HEK293 (cell line): ENCODE measurements at regions not wholly inside any gene's neighbourhood (a gene's known extent, or its start where the extent isn't known, plus 50 kb on each side); places are given as distances from the start of the nearest gene placed in this dataset.

ENCODE experiments used
- CTCF ChIA-PET: fragments of 350-600 bp; formaldehyde crosslinking; extraction: SDS; loops from one replicate; lab custom pipeline; 2021; ENCODE audit warnings: antibody characterized with exemption; lab: Yijun Ruan, JAX
- POLR2A ChIA-PET: fragments of 300-600 bp; formaldehyde crosslinking; extraction: SDS; loops from one replicate; lab custom pipeline; 2020; ENCODE audit warnings: antibody characterized with exemption, inconsistent platforms; lab: Yijun Ruan, JAX
- H3K27ac ChIP-seq: fragments of 200-500 bp; sonication (Bioruptor generic); 2 replicates; pipeline ENCODE4 v1.5.1; 2014; ENCODE audit warnings: low read depth, low read length, control low read depth, inconsistent platforms; ENCODE audit errors: extremely low read depth
- H3K36me3 ChIP-seq, 2 experiments: fragments of 200-500 bp in 1 of 2; sonication (Bioruptor generic) in 1 of 2; 1 replicate in 1 of 2; 2 replicates in 1 of 2; pipeline ENCODE4 v1.5.1; 2014 to 2017; ENCODE audit warnings: inconsistent platforms in 2 of 2, low read length in 2 of 2; ENCODE audit not compliant: control insufficient read depth in 2 of 2, insufficient read depth in 1 of 2
- H3K4me1 ChIP-seq: fragments of 200-500 bp; sonication (Bioruptor generic); 2 replicates; pipeline ENCODE4 v1.5.1; 2014; ENCODE audit warnings: mild to moderate bottlenecking, low read length, inconsistent platforms; ENCODE audit not compliant: control insufficient read depth, insufficient read depth
- H3K4me3 ChIP-seq: 2 replicates; pipeline ENCODE4 v1.5.1; 2011; ENCODE audit warnings: low read depth, mild to moderate bottlenecking, control low read depth, low read length, moderate library complexity
- H3K9me3 ChIP-seq: fragments of 200-500 bp; sonication (Bioruptor generic); 2 replicates; pipeline ENCODE4 v1.5.1; 2014; ENCODE audit warnings: low read depth, low read length, inconsistent platforms; ENCODE audit not compliant: control insufficient read depth, insufficient read depth
- GFI1B ChIP-seq: fragments of 450-650 bp; formaldehyde crosslinking; IDR thresholded peaks from 2 replicates; pipeline ENCODE4 v1.5.1; 2016; ENCODE audit warnings: missing biosample characterization, missing genetic modification characterization
- KLF8 ChIP-seq: fragments of 450-650 bp; formaldehyde crosslinking; IDR thresholded peaks from 2 replicates; pipeline ENCODE4 v1.5.1; 2016; ENCODE audit warnings: missing biosample characterization, missing genetic modification characterization
- KLF9 ChIP-seq: fragments of 450-650 bp; formaldehyde crosslinking; IDR thresholded peaks from 2 replicates; pipeline ENCODE4 v1.5.1; 2016; ENCODE audit warnings: missing biosample characterization, missing genetic modification characterization, low read depth
- MEIS1 ChIP-seq: sonication (generic); formaldehyde crosslinking; IDR thresholded peaks from 2 replicates; pipeline ENCODE4 v1.8.1; 2022; ENCODE audit warnings: missing genetic modification reagents, mild to moderate bottlenecking, borderline replicate concordance
- SP3 ChIP-seq: fragments of 450-650 bp; formaldehyde crosslinking; IDR thresholded peaks from 2 replicates; pipeline ENCODE4 v1.5.1; 2016; ENCODE audit warnings: missing biosample characterization, missing genetic modification characterization
- ZBTB7A ChIP-seq: fragments of 450-650 bp; formaldehyde crosslinking; IDR thresholded peaks from 2 replicates; pipeline ENCODE4 v1.5.1; 2016; ENCODE audit warnings: low read depth, missing biosample characterization, missing genetic modification characterization
- ZFP37 ChIP-seq: fragments of 450-650 bp; formaldehyde crosslinking; IDR thresholded peaks from 2 replicates; pipeline ENCODE4 v1.5.1; 2016; ENCODE audit warnings: missing biosample characterization, missing genetic modification characterization
- ZNF16 ChIP-seq: fragments of 450-650 bp; formaldehyde crosslinking; IDR thresholded peaks from 2 replicates; pipeline ENCODE4 v1.5.1; 2016; ENCODE audit warnings: low read depth, missing biosample characterization, missing genetic modification characterization
- ZNF174 ChIP-seq: fragments of 450-650 bp; formaldehyde crosslinking; IDR thresholded peaks from 2 replicates; pipeline ENCODE4 v1.5.0; 2017; ENCODE audit warnings: missing biosample characterization, mild to moderate bottlenecking, missing genetic modification characterization
- ZNF2 ChIP-seq: fragments of 450-650 bp; formaldehyde crosslinking; IDR thresholded peaks from 2 replicates; pipeline ENCODE4 v1.5.1; 2016; ENCODE audit warnings: missing biosample characterization, missing genetic modification characterization
- ZNF221 ChIP-seq: fragments of 450-650 bp; formaldehyde crosslinking; IDR thresholded peaks from 2 replicates; pipeline ENCODE4 v1.5.1; 2017; ENCODE audit warnings: missing biosample characterization, missing genetic modification characterization, borderline replicate concordance
- ZNF239 ChIP-seq: fragments of 450-650 bp; formaldehyde crosslinking; IDR thresholded peaks from 2 replicates; pipeline ENCODE4 v1.5.1; 2016; ENCODE audit warnings: missing biosample characterization, missing genetic modification characterization
- ZNF423 ChIP-seq: fragments of 450-650 bp; formaldehyde crosslinking; IDR thresholded peaks from 2 replicates; pipeline ENCODE4 v1.5.1; 2016; ENCODE audit warnings: missing biosample characterization, missing genetic modification characterization
- ZNF473 ChIP-seq: fragments of 450-650 bp; formaldehyde crosslinking; IDR thresholded peaks from 2 replicates; pipeline ENCODE4 v1.5.1; 2017; ENCODE audit warnings: missing biosample characterization, missing genetic modification characterization
- ZNF530 ChIP-seq: fragments of 450-650 bp; formaldehyde crosslinking; IDR thresholded peaks from 2 replicates; pipeline ENCODE4 v1.5.1; 2016; ENCODE audit warnings: low read depth, missing biosample characterization, missing genetic modification characterization
- ZNF664 ChIP-seq: fragments of 450-650 bp; formaldehyde crosslinking; IDR thresholded peaks from 2 replicates; pipeline ENCODE4 v1.5.1; 2016; ENCODE audit warnings: missing biosample characterization, missing genetic modification characterization
- ZNF76 ChIP-seq: fragments of 450-650 bp; formaldehyde crosslinking; IDR thresholded peaks from 2 replicates; pipeline ENCODE4; 2016; ENCODE audit warnings: low read depth, missing biosample characterization, missing genetic modification characterization, borderline replicate concordance
- TF ChIP-seq, protein P1 (sequence below): fragments of 450-650 bp; formaldehyde crosslinking; IDR thresholded peaks from 2 replicates; pipeline ENCODE4 v1.5.1; 2017; ENCODE audit warnings: missing biosample characterization, missing genetic modification characterization
- TF ChIP-seq, protein P2 (sequence below): fragments of 450-650 bp; formaldehyde crosslinking; IDR thresholded peaks from 2 replicates; pipeline ENCODE4 v1.5.1; 2016; ENCODE audit warnings: missing biosample characterization, missing genetic modification characterization
- TF ChIP-seq, protein P3 (sequence below): fragments of 450-650 bp; formaldehyde crosslinking; IDR thresholded peaks from 2 replicates; pipeline ENCODE4 v1.5.1; 2016; ENCODE audit warnings: missing biosample characterization, missing genetic modification characterization

DNA sequence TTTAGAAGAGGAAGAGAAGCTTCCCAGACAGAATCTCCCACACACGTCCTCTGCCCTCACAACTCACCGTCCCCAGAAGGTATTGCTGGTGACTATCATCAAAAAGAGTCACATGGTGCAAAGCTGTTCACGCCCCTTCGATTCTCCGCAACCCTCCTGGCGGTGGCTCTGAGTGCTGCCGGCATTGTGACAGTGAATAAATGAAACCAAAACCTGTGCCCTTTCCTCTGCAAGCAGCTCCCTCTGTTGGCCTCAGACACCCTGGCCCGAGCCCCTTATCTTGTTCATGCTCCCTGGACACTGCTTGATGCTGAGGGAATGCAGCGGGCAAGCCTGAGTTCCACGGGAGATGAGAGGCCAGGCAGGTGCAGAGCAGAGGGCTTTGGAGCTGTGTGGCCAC, 510.3 kb downstream of the NPHP4 start (continued):
- TF ChIP-seq ZBTB7A (tag by site-specific recombination) (no peak), ZFP37 (tag by site-specific recombination) (no peak), ZNF76 (tag by site-specific recombination) (no peak)
- TF ChIP-seq, protein P1, sequence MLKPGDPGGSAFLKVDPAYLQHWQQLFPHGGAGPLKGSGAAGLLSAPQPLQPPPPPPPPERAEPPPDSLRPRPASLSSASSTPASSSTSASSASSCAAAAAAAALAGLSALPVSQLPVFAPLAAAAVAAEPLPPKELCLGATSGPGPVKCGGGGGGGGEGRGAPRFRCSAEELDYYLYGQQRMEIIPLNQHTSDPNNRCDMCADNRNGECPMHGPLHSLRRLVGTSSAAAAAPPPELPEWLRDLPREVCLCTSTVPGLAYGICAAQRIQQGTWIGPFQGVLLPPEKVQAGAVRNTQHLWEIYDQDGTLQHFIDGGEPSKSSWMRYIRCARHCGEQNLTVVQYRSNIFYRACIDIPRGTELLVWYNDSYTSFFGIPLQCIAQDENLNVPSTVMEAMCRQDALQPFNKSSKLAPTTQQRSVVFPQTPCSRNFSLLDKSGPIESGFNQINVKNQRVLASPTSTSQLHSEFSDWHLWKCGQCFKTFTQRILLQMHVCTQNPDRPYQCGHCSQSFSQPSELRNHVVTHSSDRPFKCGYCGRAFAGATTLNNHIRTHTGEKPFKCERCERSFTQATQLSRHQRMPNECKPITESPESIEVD (tag by site-specific recombination) = no peak

DNA sequence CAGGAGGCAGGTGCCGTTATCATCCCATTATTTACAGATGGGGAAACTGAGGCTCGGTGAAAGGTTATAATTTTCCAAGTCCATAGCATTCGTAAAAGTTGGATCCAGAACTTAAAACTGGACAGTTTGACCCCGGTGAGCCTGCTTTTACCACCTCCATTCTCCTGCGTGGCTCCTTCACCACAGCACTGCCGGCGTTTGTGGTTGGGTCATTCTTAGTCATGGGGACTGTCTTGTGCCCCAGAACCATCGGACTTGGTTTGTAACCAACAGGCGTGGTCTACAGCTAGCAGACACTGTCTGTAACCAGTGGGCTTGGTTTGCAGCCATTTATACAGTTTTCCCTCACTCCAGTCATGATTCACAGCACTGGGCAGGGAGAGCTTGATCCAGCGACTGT, 511.3 kb downstream of the NPHP4 start:
- TF ChIP-seq ZNF174 (tag by site-specific recombination) = no peak
- TF ChIP-seq ZNF239 (tag by site-specific recombination) = no peak
- TF ChIP-seq MEIS1 (CRISPR knock-in tag) = no peak
- TF ChIP-seq SP3 (tag by site-specific recombination) = no peak
- no peak for TF ChIP-seq GFI1B (tag by site-specific recombination)
- Histone ChIP-seq H3K27ac (no peak overlapping the region), H3K36me3 (no peaks in the 10 kb centered on the region), H3K4me3 (no peak overlapping the region), H3K9me3 (no peaks in the 10 kb centered on the region), H3K4me1 (no peaks in the 10 kb centered on the region)
- POLR2A ChIA-PET = no interaction called here
- CTCF ChIA-PET = no interaction called here

DNA sequence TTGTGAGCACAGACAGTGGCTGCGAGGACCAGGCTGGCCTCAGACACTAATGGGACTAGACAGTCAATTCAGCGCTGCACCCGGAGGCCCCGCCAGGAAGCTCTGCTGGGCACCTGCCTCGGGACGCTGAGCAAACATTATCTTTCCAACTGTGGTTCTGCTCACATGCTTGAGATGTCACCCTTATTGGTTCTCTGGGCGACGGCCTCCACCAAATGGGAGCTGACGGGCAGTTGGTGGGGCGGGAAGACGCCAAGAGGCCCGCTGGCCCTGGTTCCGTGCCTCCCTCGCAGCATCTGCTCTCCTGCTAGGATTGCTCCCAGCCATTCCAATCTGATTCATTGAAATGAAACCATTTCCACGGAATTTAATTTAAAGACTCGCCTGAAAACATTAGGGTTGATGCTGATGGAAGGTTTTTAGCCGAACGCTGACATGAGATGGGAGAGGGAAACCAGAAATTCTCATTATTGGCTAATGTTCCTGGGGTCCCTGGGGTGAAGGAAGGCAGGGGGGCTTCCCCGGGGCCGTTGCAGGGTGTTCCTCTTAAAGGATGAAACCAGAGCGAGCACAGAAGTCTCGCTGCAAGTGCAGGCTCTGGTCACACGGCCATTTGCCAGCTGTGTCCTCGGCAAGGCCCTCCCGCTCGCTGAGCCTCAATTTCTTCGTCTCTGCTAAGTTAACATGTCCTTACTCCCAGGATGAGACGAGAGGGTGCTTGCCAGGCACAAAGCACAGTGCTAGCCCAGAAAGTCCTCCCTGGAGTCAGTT, 512.2 kb downstream of the NPHP4 start:
- ChIA-PET CTCF (no interaction called here), POLR2A (interaction anchor here (0.5 kb wide), 1 partner anchor 172 kb away, joined by 3 read pairs; no protein-coding TSS in a partner anchor)
- no peak overlapping the region for H3K4me3 ChIP-seq
- TF ChIP-seq ZNF2 (tag by site-specific recombination) = no peak
- TF ChIP-seq KLF8 (tag by site-specific recombination) = no peak
- TF ChIP-seq ZNF16 = no peak
- TF ChIP-seq ZNF473 (tag by site-specific recombination) = no peak
- TF ChIP-seq, protein P2, sequence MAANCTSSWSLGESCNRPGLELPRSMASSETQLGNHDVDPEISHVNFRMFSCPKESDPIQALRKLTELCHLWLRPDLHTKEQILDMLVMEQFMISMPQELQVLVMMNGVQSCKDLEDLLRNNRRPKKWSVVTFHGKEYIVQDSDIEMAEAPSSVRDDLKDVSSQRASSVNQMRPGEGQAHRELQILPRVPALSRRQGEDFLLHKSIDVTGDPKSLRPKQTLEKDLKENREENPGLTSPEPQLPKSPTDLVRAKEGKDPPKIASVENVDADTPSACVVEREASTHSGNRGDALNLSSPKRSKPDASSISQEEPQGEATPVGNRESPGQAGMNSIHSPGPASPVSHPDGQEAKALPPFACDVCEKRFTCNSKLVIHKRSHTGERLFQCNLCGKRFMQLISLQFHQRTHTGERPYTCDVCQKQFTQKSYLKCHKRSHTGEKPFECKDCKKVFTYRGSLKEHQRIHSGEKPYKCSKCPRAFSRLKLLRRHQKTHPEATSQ (tag by site-specific recombination) = no peak
- TF ChIP-seq ZNF423 (tag by site-specific recombination) = no peak
- TF ChIP-seq ZNF221 (tag by site-specific recombination) = no peak
- no peak for TF ChIP-seq ZNF530 (tag by site-specific recombination)
- TF ChIP-seq KLF9 = no peak
- TF ChIP-seq ZBTB7A (tag by site-specific recombination) = no peak
- TF ChIP-seq, protein P3, sequence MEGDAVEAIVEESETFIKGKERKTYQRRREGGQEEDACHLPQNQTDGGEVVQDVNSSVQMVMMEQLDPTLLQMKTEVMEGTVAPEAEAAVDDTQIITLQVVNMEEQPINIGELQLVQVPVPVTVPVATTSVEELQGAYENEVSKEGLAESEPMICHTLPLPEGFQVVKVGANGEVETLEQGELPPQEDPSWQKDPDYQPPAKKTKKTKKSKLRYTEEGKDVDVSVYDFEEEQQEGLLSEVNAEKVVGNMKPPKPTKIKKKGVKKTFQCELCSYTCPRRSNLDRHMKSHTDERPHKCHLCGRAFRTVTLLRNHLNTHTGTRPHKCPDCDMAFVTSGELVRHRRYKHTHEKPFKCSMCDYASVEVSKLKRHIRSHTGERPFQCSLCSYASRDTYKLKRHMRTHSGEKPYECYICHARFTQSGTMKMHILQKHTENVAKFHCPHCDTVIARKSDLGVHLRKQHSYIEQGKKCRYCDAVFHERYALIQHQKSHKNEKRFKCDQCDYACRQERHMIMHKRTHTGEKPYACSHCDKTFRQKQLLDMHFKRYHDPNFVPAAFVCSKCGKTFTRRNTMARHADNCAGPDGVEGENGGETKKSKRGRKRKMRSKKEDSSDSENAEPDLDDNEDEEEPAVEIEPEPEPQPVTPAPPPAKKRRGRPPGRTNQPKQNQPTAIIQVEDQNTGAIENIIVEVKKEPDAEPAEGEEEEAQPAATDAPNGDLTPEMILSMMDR (tag by site-specific recombination) = no peak
- no peak for TF ChIP-seq ZNF664
- no peaks in the 10 kb centered on the region for H3K36me3 ChIP-seq
- no peaks in the 10 kb centered on the region for H3K4me1 ChIP-seq
- H3K27ac ChIP-seq = no peak overlapping the region
- H3K9me3 ChIP-seq = no peaks in the 10 kb centered on the region
